HCT116 (cell line): ENCODE measurements at regions not wholly inside any gene's neighbourhood (a gene's known extent, or its start where the extent isn't known, plus 50 kb on each side); places are given as distances from the start of the nearest gene placed in this dataset.
A peak's percentile ranks its signal among the peaks of the same experiment; 100 is the strongest.

Source experiments
- ATAC-seq: fragments of 200-7000 bp; cut with Tn5 transposase; 2 replicates; pipeline ENCODE4 v1.9.1; 2020; ENCODE audit warnings: mild to moderate bottlenecking, moderate library complexity
- BruUV-seq: library from RNA; stranded (reverse); fragments of 400-500 nt; replicated peaks from 2 replicates; lab custom pipeline; 2021; lab: Mats Ljungman, UMichigan
- CTCF ChIA-PET: fragments of 300-600 bp; sonication (Branson Sonifier 250); formaldehyde crosslinking; loops from one replicate; lab custom pipeline; 2021; ENCODE audit warnings: antibody characterized with exemption; lab: Charles Lee
- POLR2A ChIA-PET: fragments of 300-600, 350-600 bp; sonication (Branson Sonifier 250); formaldehyde crosslinking; loops from one replicate; lab custom pipeline; 2021; ENCODE audit warnings: antibody characterized with exemption; lab: Charles Lee
- RAD21 ChIA-PET, 2 experiments: fragments of 300-600 bp; sonication (Branson Sonifier 250); formaldehyde crosslinking; loops; one replicate each; lab custom pipeline; 2023; ENCODE audit warnings: low total read pairs in 2 of 2; ENCODE audit not compliant: uncharacterized antibody in 2 of 2, unreplicated experiment in 2 of 2, low non-redundant PET in 1 of 2; lab: Charles Lee
- DNase-seq: peaks from one replicate; pipeline ENCODE4 v3.0.0-alpha.2; 2010; ENCODE audit warnings: low read depth, low spot score
- H2AFZ ChIP-seq: fragments of 200-600 bp; shearing (Covaris generic), sonication (generic); 2 replicates; pipeline ENCODE4 v1.6.1; 2017; ENCODE audit warnings: low read depth, mixed run types, mixed read lengths, antibody characterized with exemption, low read length; ENCODE audit not compliant: poor library complexity, severe bottlenecking
- H3K27ac ChIP-seq: 2 replicates; pipeline ENCODE4 v1.5.1; 2012; ENCODE audit warnings: low read depth, low read length
- H3K27me3 ChIP-seq: fragments of 200-600 bp; sonication (generic); 2 replicates; pipeline ENCODE4 v1.6.1; 2016; ENCODE audit warnings: mixed run types, low read length, mixed read lengths; ENCODE audit not compliant: insufficient read depth
- H3K36me3 ChIP-seq, 2 experiments: fragments of 200-500 bp in 1 of 2; fragments of 200-600 bp in 1 of 2; sonication (Bioruptor generic) in 1 of 2; sonication (generic) in 1 of 2; 2 replicates each; pipeline versions ENCODE4 v1.5.1 to v1.6.1; 2014 to 2016; ENCODE audit warnings: low read length in 2 of 2, inconsistent platforms in 1 of 2, mixed read lengths in 1 of 2, mixed run types in 1 of 2; ENCODE audit not compliant: insufficient read depth in 2 of 2, control insufficient read depth in 1 of 2
- H3K4me1 ChIP-seq, 2 experiments: fragments of 200-600 bp in 1 of 2; sonication (generic) in 1 of 2; 2 replicates each; pipeline versions ENCODE4 v1.5.1 to v1.6.1; 2012 to 2017; ENCODE audit warnings: low read length in 2 of 2, inconsistent platforms in 1 of 2, mild to moderate bottlenecking in 1 of 2, mixed read lengths in 1 of 2, mixed run types in 1 of 2, moderate library complexity in 1 of 2; ENCODE audit not compliant: insufficient read depth in 2 of 2, control insufficient read depth in 1 of 2
- H3K4me2 ChIP-seq: fragments of 200-600 bp; sonication (generic); 2 replicates; pipeline ENCODE4 v1.6.1; 2017; ENCODE audit warnings: mixed run types, low read length, mixed read lengths
- H3K4me3 ChIP-seq, 2 experiments: fragments of 200-600 bp in 1 of 2; sonication (generic) in 1 of 2; replicated peaks in 1 of 2; 2 replicates each; pipeline ENCODE4 v1.5.1; 2011 to 2016; ENCODE audit warnings: low read length in 2 of 2, control low read depth in 1 of 2, low read depth in 1 of 2, mild to moderate bottlenecking in 1 of 2, mixed read lengths in 1 of 2, mixed run types in 1 of 2
- H3K79me2 ChIP-seq: fragments of 200-600 bp; sonication (generic); 2 replicates; pipeline ENCODE4 v1.6.1; 2017; ENCODE audit warnings: mild to moderate bottlenecking, mixed run types, low read length, moderate library complexity, mixed read lengths; ENCODE audit not compliant: insufficient read depth
- H3K9ac ChIP-seq: fragments of 200-600 bp; sonication (generic); 2 replicates; pipeline ENCODE4 v1.6.1; 2016; ENCODE audit warnings: low read length, mixed read lengths
- H3K9me2 ChIP-seq: fragments of 200-600 bp; sonication (generic), shearing (Covaris generic); 2 replicates; pipeline ENCODE4 v1.6.1; 2017; ENCODE audit warnings: mixed run types, mild to moderate bottlenecking, moderate library complexity; ENCODE audit not compliant: insufficient read depth
- H3K9me3 ChIP-seq, 2 experiments: fragments of 200-500 bp in 1 of 2; fragments of 200-600 bp in 1 of 2; sonication (Bioruptor generic) in 1 of 2; sonication (generic) in 1 of 2; 2 replicates each; pipeline ENCODE4 v1.6.1; 2014 to 2017; ENCODE audit warnings: low read length in 2 of 2, mixed read lengths in 2 of 2, inconsistent platforms in 1 of 2, low read depth in 1 of 2, mild to moderate bottlenecking in 1 of 2, mixed run types in 1 of 2, moderate library complexity in 1 of 2; ENCODE audit not compliant: control insufficient read depth in 1 of 2, insufficient read depth in 1 of 2
- H4K20me1 ChIP-seq: fragments of 200-600 bp; sonication (generic), shearing (Covaris generic); 2 replicates; pipeline ENCODE4 v1.6.1; 2017; ENCODE audit warnings: mixed run types, mild to moderate bottlenecking, moderate library complexity; ENCODE audit not compliant: insufficient read depth
- EZH2 ChIP-seq: fragments of 200-600 bp; sonication (generic); IDR thresholded peaks from 2 replicates; pipeline ENCODE4 v1.6.1; 2017; ENCODE audit warnings: antibody characterized with exemption, mixed run types
- JUND ChIP-seq: IDR thresholded peaks from 2 replicates; pipeline ENCODE4 v1.6.1; 2012
- RAD21 ChIP-seq: IDR thresholded peaks from 2 replicates; pipeline ENCODE4 v1.6.1; 2012; ENCODE audit warnings: low read depth, mild to moderate bottlenecking
- SP1 ChIP-seq: IDR thresholded peaks from 2 replicates; pipeline ENCODE4 v1.6.1; 2012; ENCODE audit warnings: low read depth
- TCF7L2 ChIP-seq: IDR thresholded peaks from 2 replicates; pipeline ENCODE4 v1.7.0; 2011; ENCODE audit warnings: borderline replicate concordance, inconsistent platforms; ENCODE audit not compliant: insufficient read depth, insufficient read length; ENCODE audit errors: extremely low read depth
- ZBTB33 ChIP-seq: IDR thresholded peaks from 2 replicates; pipeline ENCODE4 v1.6.1; 2011; ENCODE audit warnings: mild to moderate bottlenecking, low read length, moderate library complexity; ENCODE audit not compliant: insufficient replicate concordance; ENCODE audit errors: extremely low read depth
- intact Hi-C: fragments of 100-400 bp; cut with micrococcal nuclease; formaldehyde crosslinking; loops from 2 replicates; pipeline ENCODE4 v1.10.0; 2022

GRCh38 chr3:30352410-30353318 lies 253.7 kb upstream of the TGFBR2 start:
- no peaks in the 10 kb centered on the region for H4K20me1 ChIP-seq
- H3K36me3 ChIP-seq: no peaks in the 10 kb centered on the region
- no peaks in the 10 kb centered on the region for H3K9me2 ChIP-seq
- H3K4me2 ChIP-seq: no peak overlapping the region
- no peak for DNase-seq
- H3K9me3 ChIP-seq: no peaks in the 10 kb centered on the region
- POLR2A ChIA-PET: no interaction called here
- no peak for ATAC-seq
- CTCF ChIA-PET: no interaction called here
- H3K9ac ChIP-seq: no peak overlapping the region
- no peak for TF ChIP-seq ZBTB33
- TF ChIP-seq RAD21: no peak
- no peak for TF ChIP-seq JUND
- TF ChIP-seq EZH2: no peak
- H2AFZ ChIP-seq: no peak overlapping the region
- H3K79me2 ChIP-seq: no peaks in the 10 kb centered on the region
- no peak overlapping the region for H3K27ac ChIP-seq
- BruUV-seq: no TSS peak
- no peak overlapping the region for H3K4me3 ChIP-seq
- peaks cover 3 to 11% of the 10 kb centered on the region in 2 experiments; a peak in 1 of 4 replicates for H3K4me1 ChIP-seq
- RAD21 ChIA-PET: no interaction called here
- intact Hi-C loops: no loop called here
- no peaks in the 10 kb centered on the region for H3K27me3 ChIP-seq

GRCh38 chr3:30353711-30354467 lies 252.5 kb upstream of the TGFBR2 start:
- Histone ChIP-seq H3K9me3 (no peaks in the 10 kb centered on the region), H4K20me1 (no peaks in the 10 kb centered on the region), H3K4me3 (no peak overlapping the region), H3K9ac (no peak overlapping the region), H2AFZ (peak overlapping the region; percentile 17), H3K79me2 (no peaks in the 10 kb centered on the region), H3K27ac (no peak overlapping the region), H3K4me1 (peaks cover 3 to 6% of the 10 kb centered on the region in 2 experiments; a peak in 1 of 4 replicates), H3K9me2 (no peaks in the 10 kb centered on the region), H3K27me3 (no peaks in the 10 kb centered on the region), H3K36me3 (no peaks in the 10 kb centered on the region), H3K4me2 (no peak overlapping the region)
- POLR2A ChIA-PET: no interaction called here
- RAD21 ChIA-PET: no interaction called here
- CTCF ChIA-PET: no interaction called here
- DNase-seq (no peak), ATAC-seq (no peak)
- no TSS peak for BruUV-seq
- TF ChIP-seq TCF7L2 (no peak), RAD21 (no peak), SP1 (no peak)
- intact Hi-C loops: no loop called here
